ENCODE measurements at regions not wholly inside any gene's neighbourhood (a gene's known extent, or its start where the extent isn't known, plus 50 kb on each side); places are given as distances from the start of the nearest gene placed in this dataset.

DNA sequence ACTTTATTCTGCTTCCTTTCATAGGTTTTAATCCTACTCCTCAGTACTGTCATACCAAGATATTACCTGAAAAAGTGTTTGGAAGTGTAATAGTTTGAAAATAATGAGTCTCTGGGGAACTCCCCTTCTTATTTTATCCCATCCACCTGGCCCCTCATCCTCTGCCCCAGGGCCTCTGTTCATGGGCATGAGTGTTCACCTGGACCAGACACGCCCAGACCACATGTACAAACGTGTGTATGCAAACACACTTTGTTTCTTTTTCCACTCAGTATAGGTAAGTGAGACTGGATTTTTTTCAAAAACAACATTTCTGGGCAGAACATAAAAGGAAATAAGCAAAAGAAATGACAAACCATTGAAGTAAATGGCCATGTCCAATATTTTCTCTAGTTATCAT, 62.1 kb upstream of the THSD7B start:
- Histone ChIP-seq H3K27ac (ENCODE audit: low read depth in 1 of 2, low read length in 2 of 2) (no peak overlapping the region), H3K9me3 (replicated peaks in 1 of 2; ENCODE audit: control insufficient read depth in 1 of 2, insufficient read depth in 1 of 2, low read length in 2 of 2) (no peaks in the 10 kb centered on the region), H3K36me3 (replicated peaks in 1 of 2; ENCODE audit: control insufficient read depth in 1 of 2, insufficient read depth in 2 of 2, low read length in 2 of 2) (no peaks in the 10 kb centered on the region), H3K9ac (ENCODE audit: insufficient read depth, low read length, poor library complexity, severe bottlenecking) (no peak overlapping the region), H3K4me3 (replicated peaks in 1 of 3; ENCODE audit: low read depth in 2 of 3, low read length in 3 of 3) (no peak overlapping the region), H2AFZ (ENCODE audit: insufficient read depth, low read depth, low read length, poor library complexity, severe bottlenecking) (no peak overlapping the region), H3K27me3 (ENCODE audit: control insufficient read depth in 2 of 2, insufficient read depth in 2 of 2, low read length in 2 of 2) (no peaks in the 10 kb centered on the region), H4K20me1 (ENCODE audit: insufficient read depth, low read length) (no peaks in the 10 kb centered on the region), H3K4me2 (replicated peaks; ENCODE audit: extremely low read depth, low read length, poor library complexity, severe bottlenecking) (no peak overlapping the region), H3K79me2 (ENCODE audit: insufficient read depth, low read length) (no peaks in the 10 kb centered on the region), H3K4me1 (ENCODE audit: control insufficient read depth in 1 of 2, insufficient read depth in 2 of 2, low read length in 2 of 2) (no peaks in the 10 kb centered on the region)
- no peak for DNase-seq
- Mint-ChIP-seq H3K4me3 (no peak overlapping the region), H3K4me1 (no peaks in the 10 kb centered on the region), H3K27me3 (ENCODE audit: low read depth in 3 of 3) (no peaks in the 10 kb centered on the region), H3K27ac (no peak overlapping the region), H3K36me3 (no peaks in the 10 kb centered on the region), H3K9me3 (peaks cover 0 to 6% (median 3%) of the 10 kb centered on the region in 7 donors)
- intact Hi-C loops (cut with micrococcal nuclease): no loop called here
- no CpG with 5 or more reads among the region's 2 CpGs for WGBS (ENCODE audit: insufficient coverage)
- TF ChIP-seq CTCF (IDR thresholded peaks at IDR 0.05): no peak

- Mint-ChIP-seq H3K27ac (no peak overlapping the region), H3K9me3 (peaks cover 0 to 8% (median 0%) of the 10 kb centered on the region in 7 donors), H3K27me3 (ENCODE audit: low read depth in 3 of 3) (no peaks in the 10 kb centered on the region), H3K4me3 (no peak overlapping the region), H3K36me3 (no peaks in the 10 kb centered on the region), H3K4me1 (no peaks in the 10 kb centered on the region)
- Histone ChIP-seq H2AFZ (ENCODE audit: insufficient read depth, low read depth, low read length, poor library complexity, severe bottlenecking) (no peak overlapping the region), H3K79me2 (ENCODE audit: insufficient read depth, low read length) (no peaks in the 10 kb centered on the region), H3K9ac (ENCODE audit: insufficient read depth, low read length, poor library complexity, severe bottlenecking) (no peak overlapping the region), H3K4me2 (replicated peaks; ENCODE audit: extremely low read depth, low read length, poor library complexity, severe bottlenecking) (no peak overlapping the region), H3K27me3 (ENCODE audit: control insufficient read depth in 2 of 2, insufficient read depth in 2 of 2, low read length in 2 of 2) (no peaks in the 10 kb centered on the region), H3K36me3 (replicated peaks in 1 of 2; ENCODE audit: control insufficient read depth in 1 of 2, insufficient read depth in 2 of 2, low read length in 2 of 2) (no peaks in the 10 kb centered on the region), H3K4me3 (replicated peaks in 1 of 3; ENCODE audit: low read depth in 2 of 3, low read length in 3 of 3) (no peak overlapping the region), H4K20me1 (ENCODE audit: insufficient read depth, low read length) (no peaks in the 10 kb centered on the region), H3K9me3 (replicated peaks in 1 of 2; ENCODE audit: control insufficient read depth in 1 of 2, insufficient read depth in 1 of 2, low read length in 2 of 2) (no peaks in the 10 kb centered on the region), H3K27ac (ENCODE audit: low read depth in 1 of 2, low read length in 2 of 2) (no peak overlapping the region), H3K4me1 (ENCODE audit: control insufficient read depth in 1 of 2, insufficient read depth in 2 of 2, low read length in 2 of 2) (no peaks in the 10 kb centered on the region)
- DNase-seq: no peak
- WGBS (ENCODE audit: insufficient coverage): no CpG with 5 or more reads among the region's 2 CpGs
- TF ChIP-seq CTCF (IDR thresholded peaks at IDR 0.05): no peak
- intact Hi-C loops (cut with micrococcal nuclease): no loop called here
These were observed 68.9 kb upstream of the THSD7B start for GRCh38 chr2:136696438-136696837.
